DND-41 (cell line): ENCODE measurements at regions not wholly inside any gene's neighbourhood (a gene's known extent, or its start where the extent isn't known, plus 50 kb on each side); places are given as distances from the start of the nearest gene placed in this dataset.

Experiments used
- ATAC-seq: fragments of 200-7000 bp; cut with Tn5 transposase; 3 replicates; pipeline ENCODE4 v1.9.1; 2021; ENCODE audit warnings: low read depth; ENCODE audit not compliant: insufficient read depth
- DNase-seq: peaks from one replicate; pipeline ENCODE4 v3.0.0-alpha.2; 2020
- H2AFZ ChIP-seq: 2 replicates; pipeline ENCODE4 v1.6.0; 2012; ENCODE audit warnings: low read depth, low read length
- H3K27ac ChIP-seq: 2 replicates; pipeline ENCODE4 v1.5.1; 2012; ENCODE audit warnings: low read length, inconsistent platforms
- H3K27me3 ChIP-seq: fragments of 200-600 bp; sonication (generic); 2 replicates; pipeline ENCODE4 v1.6.0; 2012; ENCODE audit warnings: low read length, mild to moderate bottlenecking, inconsistent platforms; ENCODE audit not compliant: insufficient read depth, poor library complexity
- H3K36me3 ChIP-seq: 2 replicates; pipeline ENCODE4 v1.5.1; 2012; ENCODE audit warnings: low read length, inconsistent platforms; ENCODE audit not compliant: insufficient read depth
- H3K4me1 ChIP-seq: 2 replicates; pipeline ENCODE4 v1.5.1; 2012; ENCODE audit warnings: mild to moderate bottlenecking, low read length; ENCODE audit not compliant: insufficient read depth
- H3K4me2 ChIP-seq: 2 replicates; pipeline ENCODE4 v1.6.0; 2012; ENCODE audit warnings: mild to moderate bottlenecking, moderate library complexity, low read length, inconsistent platforms; ENCODE audit not compliant: insufficient read depth
- H3K4me3 ChIP-seq, 2 experiments: fragments of 200-600 bp in 1 of 2; shearing (Covaris generic) in 1 of 2; 2 replicates each; pipeline ENCODE4 v1.5.1; 2012 to 2016; ENCODE audit warnings: inconsistent platforms in 2 of 2, low read length in 2 of 2, mild to moderate bottlenecking in 2 of 2, low read depth in 1 of 2, moderate library complexity in 1 of 2
- H3K79me2 ChIP-seq: 2 replicates; pipeline ENCODE4 v1.6.0; 2012; ENCODE audit warnings: low read length, inconsistent platforms; ENCODE audit not compliant: insufficient read depth
- H3K9ac ChIP-seq: 2 replicates; pipeline ENCODE4 v1.6.0; 2012; ENCODE audit warnings: low read depth, mild to moderate bottlenecking, inconsistent platforms, low read length, moderate library complexity
- H3K9me3 ChIP-seq: 2 replicates; pipeline ENCODE4 v1.5.1; 2012; ENCODE audit warnings: low read length, moderate library complexity, mild to moderate bottlenecking, inconsistent platforms; ENCODE audit not compliant: insufficient read depth, severe bottlenecking
- H4K20me1 ChIP-seq: 2 replicates; pipeline ENCODE4 v1.6.0; 2012; ENCODE audit warnings: low read length; ENCODE audit not compliant: insufficient read depth
- EZH2 ChIP-seq: IDR thresholded peaks from 3 replicates; pipeline ENCODE4 v1.6.1; 2012; ENCODE audit warnings: borderline replicate concordance, low read depth, mild to moderate bottlenecking, moderate library complexity, low read length, inconsistent platforms; ENCODE audit not compliant: severe bottlenecking
- TF ChIP-seq, protein P1 (sequence below): IDR thresholded peaks from 2 replicates; pipeline ENCODE4 v1.5.1; 2012; ENCODE audit warnings: borderline replicate concordance, low read length, moderate library complexity, mild to moderate bottlenecking; ENCODE audit not compliant: poor library complexity, severe bottlenecking; ENCODE audit errors: extremely low read depth

- no peak for TF ChIP-seq EZH2
- TF ChIP-seq, protein P1, sequence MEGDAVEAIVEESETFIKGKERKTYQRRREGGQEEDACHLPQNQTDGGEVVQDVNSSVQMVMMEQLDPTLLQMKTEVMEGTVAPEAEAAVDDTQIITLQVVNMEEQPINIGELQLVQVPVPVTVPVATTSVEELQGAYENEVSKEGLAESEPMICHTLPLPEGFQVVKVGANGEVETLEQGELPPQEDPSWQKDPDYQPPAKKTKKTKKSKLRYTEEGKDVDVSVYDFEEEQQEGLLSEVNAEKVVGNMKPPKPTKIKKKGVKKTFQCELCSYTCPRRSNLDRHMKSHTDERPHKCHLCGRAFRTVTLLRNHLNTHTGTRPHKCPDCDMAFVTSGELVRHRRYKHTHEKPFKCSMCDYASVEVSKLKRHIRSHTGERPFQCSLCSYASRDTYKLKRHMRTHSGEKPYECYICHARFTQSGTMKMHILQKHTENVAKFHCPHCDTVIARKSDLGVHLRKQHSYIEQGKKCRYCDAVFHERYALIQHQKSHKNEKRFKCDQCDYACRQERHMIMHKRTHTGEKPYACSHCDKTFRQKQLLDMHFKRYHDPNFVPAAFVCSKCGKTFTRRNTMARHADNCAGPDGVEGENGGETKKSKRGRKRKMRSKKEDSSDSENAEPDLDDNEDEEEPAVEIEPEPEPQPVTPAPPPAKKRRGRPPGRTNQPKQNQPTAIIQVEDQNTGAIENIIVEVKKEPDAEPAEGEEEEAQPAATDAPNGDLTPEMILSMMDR: no peak
- no peak for DNase-seq
These were observed 324.2 kb downstream of the UBE3D start for GRCh38 chr6:82741325-82741995.

DNA sequence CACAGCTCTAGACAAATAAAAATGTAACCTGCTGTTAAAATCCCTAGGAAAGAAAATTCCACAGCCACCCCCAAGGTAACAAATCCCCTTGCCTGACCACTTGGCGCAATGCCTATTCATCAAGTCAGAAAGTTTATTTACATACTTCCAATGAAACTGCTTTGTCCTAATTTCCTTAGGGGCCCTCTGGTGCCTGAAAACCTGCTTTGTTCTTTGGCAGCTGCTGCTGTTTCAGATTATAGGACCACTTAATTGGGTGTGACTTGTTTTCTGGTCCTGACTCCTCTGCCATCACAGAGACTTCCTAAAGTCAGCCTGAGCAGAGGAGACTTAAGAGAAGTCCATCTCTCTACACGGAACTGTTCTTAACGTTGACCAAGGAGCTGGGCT, 323.6 kb downstream of the UBE3D start:
- Histone ChIP-seq H3K4me1 (no peaks in the 10 kb centered on the region), H3K9ac (no peak overlapping the region), H3K4me3 (no peak overlapping the region), H3K27ac (no peak overlapping the region), H4K20me1 (no peaks in the 10 kb centered on the region), H3K27me3 (no peaks in the 10 kb centered on the region), H3K36me3 (no peaks in the 10 kb centered on the region), H2AFZ (no peak overlapping the region), H3K4me2 (no peak overlapping the region), H3K9me3 (no peaks in the 10 kb centered on the region), H3K79me2 (no peaks in the 10 kb centered on the region)
- no peak for DNase-seq
- TF ChIP-seq, protein P1: no peak
- TF ChIP-seq EZH2: no peak
- ATAC-seq: no peak

More at GRCh38 chr6:82741325-82741995, 324.2 kb downstream of the UBE3D start:
- no peak overlapping the region for H3K4me2 ChIP-seq
- no peaks in the 10 kb centered on the region for H3K4me1 ChIP-seq
- H4K20me1 ChIP-seq: no peaks in the 10 kb centered on the region
- no peaks in the 10 kb centered on the region for H3K27me3 ChIP-seq
- H3K27ac ChIP-seq: no peak overlapping the region
- no peak overlapping the region for H3K4me3 ChIP-seq
- no peaks in the 10 kb centered on the region for H3K9me3 ChIP-seq
- no peaks in the 10 kb centered on the region for H3K36me3 ChIP-seq
- H3K9ac ChIP-seq: no peak overlapping the region
- ATAC-seq: no peak
- no peak overlapping the region for H2AFZ ChIP-seq
- no peaks in the 10 kb centered on the region for H3K79me2 ChIP-seq

DNA sequence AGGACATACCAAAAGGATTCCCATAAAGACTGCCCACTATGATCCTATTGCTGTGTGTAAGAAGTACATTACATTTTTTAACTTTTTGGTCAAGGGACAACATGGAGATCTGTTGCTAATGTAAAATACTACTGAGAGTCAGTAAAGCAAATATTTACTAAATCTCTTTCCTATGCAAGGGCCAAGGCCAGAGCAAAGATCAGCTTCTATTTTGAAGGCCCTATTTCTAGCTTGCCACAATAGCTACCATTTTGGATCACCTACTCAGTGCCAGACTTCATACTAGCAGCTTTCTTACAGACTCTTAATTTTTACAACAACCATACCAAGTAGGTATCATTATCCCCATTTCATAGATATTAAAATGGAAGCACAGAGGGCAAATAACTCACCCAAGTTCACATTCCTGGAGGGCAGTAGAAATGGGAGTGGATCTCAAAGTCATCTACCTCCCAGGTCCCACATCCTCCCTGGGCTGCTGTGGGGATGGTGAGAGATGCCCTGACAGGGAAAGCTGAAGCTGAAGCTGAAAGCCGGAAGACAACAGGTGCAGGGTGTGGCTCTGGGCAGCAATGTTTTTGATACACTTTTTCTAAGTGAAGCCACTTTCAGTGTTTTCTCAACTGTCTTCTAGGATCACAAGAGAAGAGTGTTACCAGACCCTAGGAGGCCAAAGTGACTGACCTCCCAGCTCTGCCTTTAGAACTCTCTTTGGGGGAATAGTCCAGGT, 321.2 kb downstream of the UBE3D start:
- H4K20me1 ChIP-seq: no peaks in the 10 kb centered on the region
- no peak for DNase-seq

More for the DNA sequence above, 321.2 kb downstream of the UBE3D start:
- Histone ChIP-seq H3K9me3 (no peaks in the 10 kb centered on the region), H3K79me2 (no peaks in the 10 kb centered on the region), H3K36me3 (no peaks in the 10 kb centered on the region), H3K4me3 (no peak overlapping the region), H3K27me3 (no peaks in the 10 kb centered on the region), H3K4me2 (no peak overlapping the region), H3K9ac (no peak overlapping the region), H3K4me1 (no peaks in the 10 kb centered on the region), H2AFZ (no peak overlapping the region), H3K27ac (no peak overlapping the region)
- TF ChIP-seq, protein P1: no peak
- no peak for TF ChIP-seq EZH2
- ATAC-seq: no peak
